Mesenchymal stem cell (in vitro differentiated cells and primary cell): ENCODE measurements at regions not wholly inside any gene's neighbourhood (a gene's known extent, or its start where the extent isn't known, plus 50 kb on each side); places are given as distances from the start of the nearest gene placed in this dataset.

Experiments used
- DNase-seq: peaks from one replicate; pipeline ENCODE4 v3.0.0-alpha.2; 2013
- H2AFZ ChIP-seq: one replicate; pipeline ENCODE4 v1.6.1; 2013; ENCODE audit warnings: low read depth, mild to moderate bottlenecking, control low read depth, inconsistent platforms, low read length, moderate library complexity
- H2AK5ac ChIP-seq: 2 replicates; pipeline ENCODE4 v1.6.1; 2013; ENCODE audit warnings: low read length, moderate library complexity, mild to moderate bottlenecking, inconsistent platforms; ENCODE audit not compliant: severe bottlenecking
- H2BK120ac ChIP-seq: one replicate; pipeline ENCODE4 v1.6.1; 2013; ENCODE audit warnings: low read depth, mild to moderate bottlenecking, inconsistent platforms, low read length, moderate library complexity
- H2BK12ac ChIP-seq, 2 experiments: one replicate each; pipeline ENCODE4 v1.6.1; 2013; ENCODE audit warnings: inconsistent platforms in 2 of 2, low read length in 2 of 2, mild to moderate bottlenecking in 2 of 2, moderate library complexity in 2 of 2, control low read depth in 1 of 2
- H2BK15ac ChIP-seq: one replicate; pipeline ENCODE4 v1.6.1; 2013; ENCODE audit warnings: mild to moderate bottlenecking, low read depth, inconsistent platforms; ENCODE audit not compliant: poor library complexity, severe bottlenecking
- H2BK5ac ChIP-seq: 2 replicates; pipeline ENCODE4 v1.6.1; 2013; ENCODE audit warnings: low read depth, mild to moderate bottlenecking, low read length, control low read depth, inconsistent platforms; ENCODE audit not compliant: poor library complexity, severe bottlenecking
- H3K14ac ChIP-seq, 2 experiments: one replicate each; pipeline ENCODE4 v1.6.1; 2013; ENCODE audit warnings: inconsistent platforms in 2 of 2, low read length in 2 of 2, control low read depth in 1 of 2, mild to moderate bottlenecking in 1 of 2, moderate library complexity in 1 of 2
- H3K18ac ChIP-seq, 2 experiments: one replicate each; pipeline ENCODE4 v1.6.1; 2013; ENCODE audit warnings: inconsistent platforms in 2 of 2, low read length in 2 of 2, control low read depth in 1 of 2, low read depth in 1 of 2, mild to moderate bottlenecking in 1 of 2
- H3K23ac ChIP-seq, 2 experiments: one replicate each; pipeline ENCODE4 v1.6.1; 2013; ENCODE audit warnings: inconsistent platforms in 2 of 2, low read length in 2 of 2, mild to moderate bottlenecking in 2 of 2, moderate library complexity in 2 of 2, control low read depth in 1 of 2
- H3K27ac ChIP-seq: 2 replicates; pipeline ENCODE4 v1.5.1; 2013; ENCODE audit warnings: mild to moderate bottlenecking, moderate library complexity, low read length, control low read depth, inconsistent platforms; ENCODE audit not compliant: poor library complexity, severe bottlenecking
- H3K27me3 ChIP-seq, 2 experiments: 2 replicates each; pipeline versions ENCODE4 v1.6.1 to v1.7.0; 2013; ENCODE audit warnings: low read length in 2 of 2, mild to moderate bottlenecking in 2 of 2, moderate library complexity in 2 of 2, control low read depth in 1 of 2, inconsistent platforms in 1 of 2; ENCODE audit not compliant: control insufficient read depth in 1 of 2, insufficient read depth in 1 of 2
- H3K36me3 ChIP-seq, 2 experiments: 2 replicates each; pipeline versions ENCODE4 v1.6.1 to v1.7.0; 2013; ENCODE audit warnings: low read length in 2 of 2, control low read depth in 1 of 2, inconsistent platforms in 1 of 2, low read depth in 1 of 2, mild to moderate bottlenecking in 1 of 2; ENCODE audit not compliant: insufficient read depth in 2 of 2, control insufficient read depth in 1 of 2
- H3K4ac ChIP-seq, 2 experiments: one replicate each; pipeline ENCODE4 v1.6.1; 2013; ENCODE audit warnings: inconsistent platforms in 2 of 2, low read length in 2 of 2, mild to moderate bottlenecking in 2 of 2, moderate library complexity in 2 of 2, control low read depth in 1 of 2, low read depth in 1 of 2
- H3K4me1 ChIP-seq: 2 replicates; pipeline ENCODE4 v1.6.1; 2013; ENCODE audit warnings: low read depth, low read length, control low read depth; ENCODE audit not compliant: control insufficient read depth, insufficient read depth
- H3K4me2 ChIP-seq: 2 replicates; pipeline ENCODE4 v1.6.1; 2013; ENCODE audit warnings: low read length, mild to moderate bottlenecking, inconsistent platforms; ENCODE audit not compliant: poor library complexity, severe bottlenecking
- H3K4me3 ChIP-seq, 2 experiments: 2 replicates each; pipeline versions ENCODE4 v1.5.1 to v1.7.0; 2013; ENCODE audit warnings: low read length in 2 of 2, mild to moderate bottlenecking in 2 of 2, control low read depth in 1 of 2, low read depth in 1 of 2; ENCODE audit not compliant: insufficient read depth in 1 of 2
- H3K79me1 ChIP-seq: replicated peaks from 2 replicates; pipeline ENCODE4 v1.6.1; 2013; ENCODE audit warnings: mild to moderate bottlenecking, control low read depth, low read length, inconsistent platforms; ENCODE audit not compliant: poor library complexity, severe bottlenecking
- H3K9ac ChIP-seq: 2 replicates; pipeline ENCODE4 v1.7.0; 2013; ENCODE audit warnings: mild to moderate bottlenecking, low read length, moderate library complexity
- H3K9me3 ChIP-seq: 2 replicates; pipeline ENCODE4 v1.7.0; 2013; ENCODE audit warnings: mild to moderate bottlenecking, low read length; ENCODE audit not compliant: control insufficient read depth
- H4K8ac ChIP-seq: one replicate; pipeline ENCODE4 v1.6.1; 2013; ENCODE audit warnings: inconsistent platforms, mild to moderate bottlenecking, low read length, moderate library complexity
- H4K91ac ChIP-seq: one replicate; pipeline ENCODE4 v1.6.1; 2013; ENCODE audit warnings: mild to moderate bottlenecking, low read length, inconsistent platforms
- WGBS: methylation state at CpG from one replicate; pipeline ENCODE4 v1.1.7; 2013; ENCODE audit warnings: mixed read lengths; 5-methylcytosine and 5-hydroxymethylcytosine counted together

DNA sequence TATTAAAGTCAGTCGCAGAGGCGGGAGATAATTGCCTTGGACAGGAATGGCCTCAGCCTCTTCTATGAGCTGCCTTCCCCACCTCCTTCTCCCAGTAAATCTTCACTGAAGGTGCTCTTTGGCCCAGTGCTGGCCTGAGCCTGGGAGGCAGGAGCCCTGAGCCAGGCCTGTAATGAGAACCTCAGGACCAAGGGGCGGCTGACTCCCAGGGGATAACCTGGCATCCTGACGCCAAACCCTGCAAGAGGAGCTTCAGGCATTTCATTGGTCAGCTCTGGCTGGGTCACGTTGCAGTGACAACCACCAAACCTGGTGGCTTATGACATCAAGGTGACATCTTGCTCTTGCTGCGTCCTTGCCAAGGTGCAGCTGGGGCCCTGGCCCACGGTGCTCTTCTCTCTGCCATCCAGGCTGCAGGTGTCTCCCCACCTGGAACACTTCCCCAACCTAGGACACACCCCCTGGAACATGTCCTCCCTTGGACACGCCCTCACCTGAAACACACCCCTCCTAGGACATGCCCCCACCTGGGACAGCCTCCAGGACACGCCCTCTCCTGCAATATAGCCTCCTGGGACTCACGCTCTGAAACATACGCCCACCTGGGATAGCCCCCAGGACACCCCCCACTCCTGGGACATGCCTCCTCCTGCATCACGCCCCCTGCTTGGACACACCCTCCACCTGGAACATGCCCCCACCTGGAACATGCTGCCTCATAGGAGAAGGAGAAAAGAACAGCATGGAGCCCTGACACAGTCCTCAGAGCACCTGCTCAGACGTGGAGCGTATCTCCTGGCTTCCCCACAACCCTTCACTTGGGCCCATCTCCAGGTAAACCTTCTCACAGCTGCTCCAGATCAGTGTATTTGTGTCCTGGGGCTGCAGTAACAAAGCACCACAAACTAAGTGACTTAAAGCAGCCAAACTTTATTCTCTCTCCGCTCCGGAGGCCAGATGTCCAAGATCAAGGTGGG, 333.6 kb downstream of the NPHP4 start:
- Histone ChIP-seq H4K8ac (no peak overlapping the region), H2BK5ac (no peak overlapping the region), H3K9ac (no peak overlapping the region), H3K4ac (no peak overlapping the region), H3K27me3 (no peaks in the 10 kb centered on the region), H3K27ac (no peak overlapping the region), H2AFZ (peak overlapping the region; percentile 53), H3K4me3 (no peak overlapping the region), H3K4me1 (no peaks in the 10 kb centered on the region), H3K36me3 (peaks cover 0 to 2% of the 10 kb centered on the region in 2 experiments), H4K91ac (no peak overlapping the region), H2BK15ac (no peak overlapping the region), H3K23ac (no peak overlapping the region), H3K9me3 (no peaks in the 10 kb centered on the region), H3K79me1 (no peaks in the 10 kb centered on the region), H2AK5ac (no peak overlapping the region), H2BK120ac (no peak overlapping the region), H3K4me2 (no peak overlapping the region), H2BK12ac (no peak overlapping the region), H3K18ac (no peak overlapping the region), H3K14ac (no peak overlapping the region)
- WGBS = 68% methylated on average over 16 of the region's 16 CpGs
- no peak for DNase-seq

DNA sequence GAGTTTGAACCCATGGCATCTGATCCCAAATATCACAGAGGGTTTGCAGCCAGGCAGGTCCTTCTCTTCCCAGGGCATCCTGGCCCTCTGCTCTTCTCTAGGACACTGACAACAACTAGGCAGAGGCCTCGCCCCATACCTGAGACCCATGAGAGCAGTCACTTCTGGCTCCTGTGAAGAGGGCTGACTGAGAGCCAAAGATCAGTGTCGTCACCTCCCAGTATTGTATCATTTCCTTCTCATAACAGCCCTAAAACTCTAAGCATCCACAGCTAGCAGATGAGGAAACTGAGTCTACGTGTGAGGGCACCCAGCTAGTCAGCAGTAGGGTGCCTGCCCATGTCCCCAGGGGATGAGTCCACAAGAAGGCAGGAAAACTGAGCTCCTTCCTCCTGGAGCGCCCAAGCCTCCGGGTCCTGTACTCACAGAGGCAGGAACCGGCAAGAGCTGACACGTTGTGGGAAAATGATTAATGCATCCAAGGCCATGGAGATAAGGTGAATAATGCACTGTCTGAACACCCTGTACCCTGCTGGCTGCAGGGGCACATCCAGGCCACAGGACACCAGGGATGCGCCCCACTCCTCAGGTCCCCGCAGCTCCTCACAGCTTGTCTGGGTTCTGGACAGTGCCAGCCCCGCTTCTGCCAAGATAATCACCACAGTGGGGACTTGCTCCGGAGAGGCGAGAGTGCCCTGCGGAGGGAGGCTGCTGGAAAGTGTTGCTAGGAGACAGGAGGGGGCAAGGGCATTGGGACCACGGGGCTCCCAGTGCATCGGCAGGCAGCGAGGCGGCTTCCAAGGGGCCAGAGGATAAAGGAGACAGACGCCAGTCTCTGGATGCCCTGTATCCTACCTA, 340.0 kb downstream of the NPHP4 start:
- Histone ChIP-seq H2AK5ac (no peak overlapping the region), H3K9ac (no peak overlapping the region), H3K18ac (no peak overlapping the region), H2BK5ac (no peak overlapping the region), H3K14ac (no peak overlapping the region), H2BK12ac (no peak overlapping the region), H3K9me3 (no peaks in the 10 kb centered on the region), H3K36me3 (no peaks in the 10 kb centered on the region), H2AFZ (no peak overlapping the region), H3K27ac (no peak overlapping the region), H2BK15ac (no peak overlapping the region), H2BK120ac (no peak overlapping the region), H4K91ac (no peak overlapping the region), H4K8ac (no peak overlapping the region), H3K4ac (no peak overlapping the region), H3K79me1 (no peaks in the 10 kb centered on the region), H3K4me2 (no peak overlapping the region), H3K4me1 (no peaks in the 10 kb centered on the region), H3K4me3 (no peak overlapping the region), H3K23ac (no peak overlapping the region), H3K27me3 (no peaks in the 10 kb centered on the region)
- WGBS = 69% methylated on average over 18 of the region's 18 CpGs
- no peak for DNase-seq

DNA sequence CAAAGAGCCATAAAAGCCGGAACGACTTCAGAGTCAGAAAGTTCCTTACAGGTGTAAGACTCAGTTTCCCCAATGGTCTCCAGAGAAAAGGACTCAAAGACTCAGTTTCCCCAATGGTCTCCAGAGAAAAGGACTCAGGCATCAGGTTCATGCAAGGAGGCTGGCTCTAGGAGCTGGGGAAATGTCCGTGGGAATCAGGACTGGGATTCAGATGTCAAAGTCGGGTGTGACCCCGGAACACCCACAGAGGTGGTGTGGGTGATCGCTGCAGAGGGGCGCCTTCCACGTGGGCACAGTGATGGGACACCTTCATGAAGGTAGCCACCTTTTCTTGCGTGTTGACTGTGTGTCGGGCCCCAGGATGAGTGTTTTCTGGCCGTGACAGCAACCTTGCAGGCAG, 340.8 kb downstream of the NPHP4 start:
- Histone ChIP-seq H2AFZ (no peak overlapping the region), H3K9ac (no peak overlapping the region), H3K79me1 (no peaks in the 10 kb centered on the region), H3K14ac (no peak overlapping the region), H3K4me1 (no peaks in the 10 kb centered on the region), H3K4ac (no peak overlapping the region), H3K27ac (no peak overlapping the region), H2BK5ac (no peak overlapping the region), H2BK15ac (no peak overlapping the region), H2BK120ac (no peak overlapping the region), H4K91ac (no peak overlapping the region), H2BK12ac (no peak overlapping the region), H3K9me3 (no peaks in the 10 kb centered on the region), H3K4me3 (no peak overlapping the region), H3K4me2 (no peak overlapping the region), H4K8ac (no peak overlapping the region), H3K18ac (no peak overlapping the region), H3K36me3 (no peaks in the 10 kb centered on the region), H3K27me3 (no peaks in the 10 kb centered on the region), H2AK5ac (no peak overlapping the region), H3K23ac (no peak overlapping the region)
- no peak for DNase-seq
- WGBS = 87% methylated on average over 11 of the region's 11 CpGs

DNA sequence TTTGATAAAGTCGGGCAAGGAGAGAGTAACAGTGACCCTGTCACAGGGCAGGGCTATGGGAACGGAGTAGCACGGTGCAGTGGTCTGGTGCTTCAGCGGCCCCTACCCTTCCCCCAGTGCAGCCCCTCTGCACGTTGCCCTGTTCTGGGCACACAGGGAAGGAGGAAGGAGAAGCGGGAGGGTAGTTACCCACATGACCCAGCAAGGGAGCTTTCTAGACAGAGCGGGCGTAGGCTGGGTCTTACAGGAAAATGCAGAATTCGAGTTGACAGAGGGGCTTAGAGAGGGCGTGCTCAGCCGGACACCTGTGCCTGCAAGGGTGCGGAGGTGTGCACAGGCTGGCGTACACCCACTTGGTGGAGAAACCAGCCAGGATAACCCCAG, 341.2 kb downstream of the NPHP4 start:
- no peaks in the 10 kb centered on the region for H3K4me1 ChIP-seq
- no peaks in the 10 kb centered on the region for H3K79me1 ChIP-seq
- H3K14ac ChIP-seq = no peak overlapping the region
- H3K9me3 ChIP-seq = no peaks in the 10 kb centered on the region
- H3K23ac ChIP-seq = no peak overlapping the region
- H3K27ac ChIP-seq = no peak overlapping the region
- H4K8ac ChIP-seq = no peak overlapping the region
- H3K36me3 ChIP-seq = no peaks in the 10 kb centered on the region
- no peak overlapping the region for H3K4me2 ChIP-seq
- no peak overlapping the region for H3K9ac ChIP-seq
- no peak overlapping the region for H2BK120ac ChIP-seq
- H2AFZ ChIP-seq = no peak overlapping the region
- H3K27me3 ChIP-seq = no peaks in the 10 kb centered on the region
- H3K18ac ChIP-seq = no peak overlapping the region
- WGBS = 76% methylated on average over 13 of the region's 13 CpGs
- no peak overlapping the region for H2BK15ac ChIP-seq
- H3K4ac ChIP-seq = no peak overlapping the region
- DNase-seq = no peak
- H2BK5ac ChIP-seq = no peak overlapping the region
- H3K4me3 ChIP-seq = no peak overlapping the region
- H2BK12ac ChIP-seq = no peak overlapping the region
- H4K91ac ChIP-seq = no peak overlapping the region
- no peak overlapping the region for H2AK5ac ChIP-seq
